ENCODE measurements at regions not wholly inside any gene's neighbourhood (a gene's known extent, or its start where the extent isn't known, plus 50 kb on each side); places are given as distances from the start of the nearest gene placed in this dataset.

DNA sequence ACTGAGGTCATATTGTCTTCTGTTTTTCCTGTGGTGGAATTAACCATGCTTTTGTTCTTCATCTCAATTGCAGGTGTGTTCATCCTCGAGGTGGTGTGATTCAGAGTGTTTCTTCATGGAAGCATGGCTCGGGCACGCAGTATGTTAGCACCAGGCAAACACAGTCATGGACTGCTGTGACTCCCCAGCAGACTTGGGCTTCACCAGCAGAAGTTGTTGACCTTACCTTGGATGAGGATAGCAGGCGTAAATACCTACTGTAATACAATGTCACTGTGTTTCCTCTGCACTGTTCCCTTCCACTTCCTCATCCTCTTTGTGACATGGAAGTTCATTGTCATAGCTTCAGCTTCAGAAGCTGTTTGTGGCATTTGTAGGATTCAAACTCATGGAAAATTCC, 158.7 kb downstream of the HAUS1 start:
- TF ChIP-seq, protein P1, sequence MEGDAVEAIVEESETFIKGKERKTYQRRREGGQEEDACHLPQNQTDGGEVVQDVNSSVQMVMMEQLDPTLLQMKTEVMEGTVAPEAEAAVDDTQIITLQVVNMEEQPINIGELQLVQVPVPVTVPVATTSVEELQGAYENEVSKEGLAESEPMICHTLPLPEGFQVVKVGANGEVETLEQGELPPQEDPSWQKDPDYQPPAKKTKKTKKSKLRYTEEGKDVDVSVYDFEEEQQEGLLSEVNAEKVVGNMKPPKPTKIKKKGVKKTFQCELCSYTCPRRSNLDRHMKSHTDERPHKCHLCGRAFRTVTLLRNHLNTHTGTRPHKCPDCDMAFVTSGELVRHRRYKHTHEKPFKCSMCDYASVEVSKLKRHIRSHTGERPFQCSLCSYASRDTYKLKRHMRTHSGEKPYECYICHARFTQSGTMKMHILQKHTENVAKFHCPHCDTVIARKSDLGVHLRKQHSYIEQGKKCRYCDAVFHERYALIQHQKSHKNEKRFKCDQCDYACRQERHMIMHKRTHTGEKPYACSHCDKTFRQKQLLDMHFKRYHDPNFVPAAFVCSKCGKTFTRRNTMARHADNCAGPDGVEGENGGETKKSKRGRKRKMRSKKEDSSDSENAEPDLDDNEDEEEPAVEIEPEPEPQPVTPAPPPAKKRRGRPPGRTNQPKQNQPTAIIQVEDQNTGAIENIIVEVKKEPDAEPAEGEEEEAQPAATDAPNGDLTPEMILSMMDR (IDR thresholded peaks at IDR 0.05; ENCODE audit: low read depth, low read length, missing input control): no peak
- no peak for TF ChIP-seq JUND (IDR thresholded peaks at IDR 0.05)
- TF ChIP-seq, protein P2, sequence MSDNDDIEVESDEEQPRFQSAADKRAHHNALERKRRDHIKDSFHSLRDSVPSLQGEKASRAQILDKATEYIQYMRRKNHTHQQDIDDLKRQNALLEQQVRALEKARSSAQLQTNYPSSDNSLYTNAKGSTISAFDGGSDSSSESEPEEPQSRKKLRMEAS (IDR thresholded peaks at IDR 0.05): no peak
- no peak for TF ChIP-seq GABPA (IDR thresholded peaks at IDR 0.05 in 1 of 2, conservative IDR thresholded peaks at IDR 0.05 in 1 of 2)

Measured in liver (tissue), 3 donors.